ENCODE measurements at regions not wholly inside any gene's neighbourhood (a gene's known extent, or its start where the extent isn't known, plus 50 kb on each side); places are given as distances from the start of the nearest gene placed in this dataset.
"Not testable (repeated sequence)": the region's sequence is repeated elsewhere in the genome, so short reads cannot be mapped to it uniquely, and the experiment has no call there.

DNA sequence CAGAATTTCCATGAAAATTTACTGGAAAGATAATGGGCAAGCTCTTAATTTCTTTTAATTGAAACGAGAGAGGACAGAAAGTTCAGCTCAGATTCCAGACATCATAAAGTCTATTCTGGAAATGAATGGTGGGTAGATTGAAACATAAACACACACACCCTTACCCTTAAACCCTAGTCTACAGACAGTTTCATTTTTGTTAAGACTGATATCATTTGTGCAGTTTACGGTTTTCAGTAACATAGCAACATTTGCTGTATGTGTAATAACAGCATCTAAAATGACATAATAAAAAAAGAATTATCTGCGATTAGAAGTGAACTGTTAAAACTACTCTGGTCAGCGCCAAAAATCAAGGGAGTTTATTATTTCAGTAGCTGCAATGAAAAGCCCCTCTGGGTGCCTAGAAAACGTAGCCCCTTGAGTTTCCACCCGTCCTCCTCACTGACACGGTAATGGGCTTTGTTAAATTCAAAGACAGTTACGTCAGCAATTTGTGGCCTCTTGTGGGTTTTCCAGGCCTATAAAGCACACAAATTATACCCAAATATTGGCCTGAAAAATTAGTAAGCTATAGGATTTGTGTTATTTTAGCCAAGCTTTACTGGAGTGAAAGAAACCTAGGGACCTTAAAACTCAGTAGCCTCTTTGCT, 520.6 kb upstream of the SOX9 start:
- intact Hi-C loops (cut with DNase I; ENCODE audit: low total_unique reads): no loop called here
- no peak for DNase-seq
- Histone ChIP-seq H3K27me3 (no peaks in the 10 kb centered on the region), H3K9me3 (no peaks in the 10 kb centered on the region), H3K36me3 (no peaks in the 10 kb centered on the region), H3K27ac (no peak overlapping the region), H3K4me1 (no peaks in the 10 kb centered on the region), H3K4me3 (no peak overlapping the region)
- TF ChIP-seq, protein P1, sequence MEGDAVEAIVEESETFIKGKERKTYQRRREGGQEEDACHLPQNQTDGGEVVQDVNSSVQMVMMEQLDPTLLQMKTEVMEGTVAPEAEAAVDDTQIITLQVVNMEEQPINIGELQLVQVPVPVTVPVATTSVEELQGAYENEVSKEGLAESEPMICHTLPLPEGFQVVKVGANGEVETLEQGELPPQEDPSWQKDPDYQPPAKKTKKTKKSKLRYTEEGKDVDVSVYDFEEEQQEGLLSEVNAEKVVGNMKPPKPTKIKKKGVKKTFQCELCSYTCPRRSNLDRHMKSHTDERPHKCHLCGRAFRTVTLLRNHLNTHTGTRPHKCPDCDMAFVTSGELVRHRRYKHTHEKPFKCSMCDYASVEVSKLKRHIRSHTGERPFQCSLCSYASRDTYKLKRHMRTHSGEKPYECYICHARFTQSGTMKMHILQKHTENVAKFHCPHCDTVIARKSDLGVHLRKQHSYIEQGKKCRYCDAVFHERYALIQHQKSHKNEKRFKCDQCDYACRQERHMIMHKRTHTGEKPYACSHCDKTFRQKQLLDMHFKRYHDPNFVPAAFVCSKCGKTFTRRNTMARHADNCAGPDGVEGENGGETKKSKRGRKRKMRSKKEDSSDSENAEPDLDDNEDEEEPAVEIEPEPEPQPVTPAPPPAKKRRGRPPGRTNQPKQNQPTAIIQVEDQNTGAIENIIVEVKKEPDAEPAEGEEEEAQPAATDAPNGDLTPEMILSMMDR (IDR thresholded peaks at IDR 0.05): no peak

DNA sequence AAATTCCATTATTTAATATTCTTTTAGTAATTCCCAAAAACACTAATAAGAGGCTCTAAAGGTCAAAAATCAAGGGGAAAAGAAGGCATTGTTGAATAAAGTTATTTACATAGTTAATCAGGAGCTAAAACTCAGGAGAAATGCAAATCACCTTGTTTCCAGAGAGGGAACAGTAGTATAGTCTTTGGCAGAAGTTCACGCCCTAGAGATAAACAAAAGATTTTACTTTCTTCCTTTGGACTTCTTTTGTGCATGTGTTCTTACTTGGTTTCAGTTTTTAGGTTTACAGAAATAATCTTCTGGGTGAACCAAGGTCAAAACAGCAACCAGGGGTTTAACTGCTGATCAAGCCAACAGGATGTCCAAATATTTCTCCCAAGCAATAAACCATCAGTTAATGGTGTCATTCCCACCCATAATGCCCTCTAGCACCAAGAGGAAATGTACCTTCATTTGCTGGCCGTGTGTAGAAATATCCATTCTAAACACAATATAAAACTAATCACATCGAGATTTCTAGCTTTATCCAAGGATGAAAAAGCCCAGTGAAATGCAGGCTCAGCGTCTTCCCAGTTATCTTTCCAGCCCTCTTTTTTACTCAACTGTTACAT, 518.8 kb upstream of the SOX9 start:
- TF ChIP-seq, protein P1 (IDR thresholded peaks at IDR 0.05): no peak
- intact Hi-C loops (cut with DNase I; ENCODE audit: low total_unique reads): no loop called here
- no peaks in the 10 kb centered on the region for H3K36me3 ChIP-seq
- H3K4me1 ChIP-seq: no peaks in the 10 kb centered on the region
- H3K27me3 ChIP-seq: no peaks in the 10 kb centered on the region
- no peak overlapping the region for H3K27ac ChIP-seq
- H3K4me3 ChIP-seq: no peak overlapping the region
- DNase-seq: no peak
- H3K9me3 ChIP-seq: no peaks in the 10 kb centered on the region

DNA sequence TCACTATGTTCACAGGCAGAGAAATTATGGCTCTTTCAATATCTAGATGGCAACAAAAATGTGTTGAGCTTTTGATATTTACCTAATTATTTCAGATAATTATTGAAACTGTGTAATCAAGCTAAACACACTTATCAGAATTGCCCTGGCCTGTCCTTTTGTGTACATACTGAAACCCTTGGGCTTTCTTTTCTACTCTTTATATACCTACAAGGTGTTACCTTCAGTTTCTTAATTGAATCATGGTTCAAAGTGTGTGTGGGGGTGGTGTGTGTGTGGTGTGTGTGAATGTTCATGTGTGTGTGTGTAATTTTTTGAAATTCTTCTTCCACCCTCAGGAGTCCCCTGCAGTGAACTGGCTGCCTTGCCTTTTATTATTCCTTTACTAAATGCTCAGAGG, 506.8 kb upstream of the SOX9 start:
- Histone ChIP-seq H3K4me3 (no peak overlapping the region), H3K9me3 (peaks cover 0 to 10% (median 9%) of the 10 kb centered on the region in 3 donors), H3K27me3 (no peaks in the 10 kb centered on the region), H3K36me3 (no peaks in the 10 kb centered on the region), H3K4me1 (no peaks in the 10 kb centered on the region), H3K27ac (no peak overlapping the region)
- intact Hi-C loops (cut with DNase I; ENCODE audit: low total_unique reads): no loop called here
- DNase-seq: no peak
- TF ChIP-seq, protein P1 (IDR thresholded peaks at IDR 0.05): no peak

DNA sequence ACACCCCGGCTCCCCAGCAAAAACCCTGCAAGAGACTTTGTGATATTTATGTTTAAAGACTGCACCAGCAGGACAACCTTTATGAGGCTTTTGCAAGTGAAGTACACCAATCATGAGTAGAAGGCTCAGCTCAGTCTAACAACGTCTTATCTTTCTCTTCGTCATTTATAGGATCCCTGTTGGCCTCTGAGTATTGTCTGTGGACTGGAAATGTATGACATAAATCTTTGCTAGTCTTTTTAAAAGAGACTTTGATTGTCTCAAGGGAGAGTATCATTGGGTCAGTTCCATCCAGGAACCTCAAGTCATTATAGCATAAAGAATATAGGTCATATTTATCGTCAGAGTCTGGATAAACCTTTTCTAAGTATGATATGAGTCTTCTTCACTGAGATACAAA, 505.0 kb upstream of the SOX9 start:
- Histone ChIP-seq H3K4me1 (no peaks in the 10 kb centered on the region), H3K27me3 (no peaks in the 10 kb centered on the region), H3K27ac (no peak overlapping the region), H3K36me3 (no peaks in the 10 kb centered on the region), H3K9me3 (peaks cover 0 to 10% (median 9%) of the 10 kb centered on the region in 3 donors), H3K4me3 (no peak overlapping the region)
- intact Hi-C loops (cut with DNase I; ENCODE audit: low total_unique reads): no loop called here
- no peak for DNase-seq
- TF ChIP-seq, protein P1 (IDR thresholded peaks at IDR 0.05): no peak

DNA sequence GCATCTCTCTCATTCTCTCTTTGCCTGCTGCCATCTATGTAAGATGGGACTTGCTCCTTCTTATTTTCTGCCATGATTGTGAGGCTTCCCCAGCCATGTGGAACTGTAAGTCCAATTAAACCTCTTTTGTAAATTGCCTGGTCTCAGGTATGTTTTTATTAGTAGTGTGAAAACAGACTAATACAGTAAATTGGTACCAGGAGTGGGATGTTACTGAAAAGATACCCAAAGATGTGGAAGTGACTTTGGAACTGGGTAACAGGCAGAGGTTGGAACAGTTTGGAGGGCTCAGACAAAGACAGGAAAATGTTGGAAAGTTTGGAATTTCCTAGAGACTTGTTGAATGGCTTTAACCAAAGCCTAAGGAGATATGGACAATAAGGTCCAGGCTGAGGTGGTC, 503.1 kb upstream of the SOX9 start:
- H3K36me3 ChIP-seq; intact Hi-C loops (cut with DNase I; ENCODE audit: low total_unique reads); H3K4me3 ChIP-seq; H3K27me3 ChIP-seq; H3K4me1 ChIP-seq; H3K9me3 ChIP-seq; H3K27ac ChIP-seq; DNase-seq: not testable (repeated sequence)

DNA sequence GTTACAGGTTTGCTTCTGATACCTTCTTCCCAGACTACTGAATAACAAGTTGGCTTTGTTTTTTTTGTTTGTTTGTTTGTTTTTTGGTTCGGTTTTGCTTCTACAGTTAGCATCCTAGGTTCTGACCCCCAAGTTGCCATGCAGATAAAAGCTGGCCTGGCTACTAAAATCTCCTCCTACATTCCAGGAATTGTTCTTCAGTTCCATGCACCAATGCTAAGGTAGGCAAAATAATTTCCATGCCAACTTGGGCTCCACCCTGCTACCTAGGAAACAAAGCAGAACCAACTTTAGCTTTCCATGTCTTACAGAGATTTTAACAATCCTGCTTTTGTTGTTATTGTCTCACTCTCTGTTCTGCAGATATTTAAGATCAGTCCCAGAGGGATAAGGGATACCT, 495.5 kb upstream of the SOX9 start:
- H3K27ac ChIP-seq: no peak overlapping the region
- TF ChIP-seq, protein P1 (IDR thresholded peaks at IDR 0.05): no peak
- H3K4me1 ChIP-seq: no peaks in the 10 kb centered on the region
- H3K9me3 ChIP-seq: no peaks in the 10 kb centered on the region
- no peak overlapping the region for H3K4me3 ChIP-seq
- intact Hi-C loops (cut with DNase I; ENCODE audit: low total_unique reads): no loop called here
- H3K36me3 ChIP-seq: no peaks in the 10 kb centered on the region
- no peak for DNase-seq
- no peaks in the 10 kb centered on the region for H3K27me3 ChIP-seq

All from tibial artery (tissue), 4 donors.